Psoas muscle (tissue), 7 donors: ENCODE measurements at regions not wholly inside any gene's neighbourhood (a gene's known extent, or its start where the extent isn't known, plus 50 kb on each side); places are given as distances from the start of the nearest gene placed in this dataset.

ENCODE experiments used
- ATAC-seq, 4 donors: fragments of 200-7000 bp; cut with Tn5 transposase; one replicate each; pipeline ENCODE4 v1.9.1; 2020; ENCODE audit warnings: moderate library complexity in 3 of 4, mild to moderate bottlenecking in 2 of 4
- DNase-seq, 2 donors: peaks; one replicate each; pipeline ENCODE4 v3.0.0-alpha.2; 2020
- H3K27ac ChIP-seq: fragments of 200-600 bp; one replicate; pipeline ENCODE4 v1.8.0; 2022
- H3K27me3 ChIP-seq, 3 donors: fragments of 200-600 bp in 1 of 3; one replicate each; pipeline versions ENCODE4 v1.6.1 to v1.8.0; 2013 to 2022; ENCODE audit warnings: low read length in 2 of 3, mild to moderate bottlenecking in 2 of 3, moderate library complexity in 1 of 3; ENCODE audit not compliant: insufficient read depth in 3 of 3
- H3K36me3 ChIP-seq, 2 donors: fragments of 200-600 bp in 1 of 2; one replicate each; pipeline versions ENCODE4 v1.6.1 to v1.8.0; 2013 to 2022; ENCODE audit warnings: low read depth in 1 of 2, mild to moderate bottlenecking in 1 of 2, moderate library complexity in 1 of 2; ENCODE audit not compliant: insufficient read depth in 1 of 2
- H3K4me1 ChIP-seq: fragments of 200-600 bp; one replicate; pipeline ENCODE4 v1.8.0; 2022
- H3K4me3 ChIP-seq: fragments of 200-600 bp; one replicate; pipeline ENCODE4 v1.8.0; 2022; ENCODE audit warnings: mild to moderate bottlenecking
- H3K9me3 ChIP-seq: fragments of 200-600 bp; one replicate; pipeline ENCODE4 v1.8.0; 2022
- WGBS, 3 donors: extraction: QIAGEN DNeasy Blood & Tissue Kit; methylation state at CpG; one replicate each; pipeline versions ENCODE4 v1.1.6 to v1.1.7; 2013; 5-methylcytosine and 5-hydroxymethylcytosine counted together
- intact Hi-C, 2 donors: fragments of 100-400 bp; cut with DNase I; formaldehyde crosslinking; loops; one replicate each; pipeline versions ENCODE4 v1.11.0 to v1.14.2; 2022
- TF ChIP-seq, protein P1 (sequence below): fragments of 200-600 bp; IDR thresholded peaks from one replicate; pipeline ENCODE4 v1.8.0; 2022; ENCODE audit warnings: antibody characterized with exemption
- donor health status: healthy with polysubstance abuse.
- donor health status: DM: no; HTN: no; CAD: no; lungs with moderate emphysema.
- donor health status: Bipolar disorder and iron deficiency.
- donor health status: healthy.
- donor health status: DM: yes; HTN: yes; CAD: no.
- donor health status: DM: no; HTN: no; CAD: no.
- donor health status: DM: yes; HTN: yes; CAD: no.

DNA sequence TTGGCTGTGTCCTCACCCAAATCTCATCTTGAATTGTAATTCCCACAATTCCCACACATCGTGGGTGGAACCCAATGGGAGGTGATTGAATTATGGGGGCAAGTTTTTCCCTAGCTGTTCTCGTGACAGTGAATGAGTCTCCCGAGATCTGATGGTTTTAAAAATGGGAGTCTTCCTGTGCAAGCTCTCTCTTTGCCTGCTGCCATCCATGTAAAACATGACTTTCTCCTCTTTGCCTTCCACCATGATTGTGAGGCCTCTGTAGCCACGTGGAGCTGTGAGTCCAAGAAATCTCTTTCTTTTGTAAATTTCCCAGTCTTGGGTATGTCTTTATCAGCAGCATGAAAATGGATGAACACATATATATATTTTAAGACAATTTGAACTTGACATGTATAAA is 285.4 kb downstream of the BAMBI start:
- Histone ChIP-seq H3K9me3 (no peaks in the 10 kb centered on the region), H3K4me3 (no peak overlapping the region), H3K4me1 (no peaks in the 10 kb centered on the region), H3K27me3 (no peaks in the 10 kb centered on the region), H3K36me3 (no peaks in the 10 kb centered on the region), H3K27ac (no peak overlapping the region)
- intact Hi-C loops = no loop called here
- WGBS, 3 donors = 81 to 82% (median 82%) methylated on average over 4 of the region's 4 CpGs
- TF ChIP-seq, protein P1, sequence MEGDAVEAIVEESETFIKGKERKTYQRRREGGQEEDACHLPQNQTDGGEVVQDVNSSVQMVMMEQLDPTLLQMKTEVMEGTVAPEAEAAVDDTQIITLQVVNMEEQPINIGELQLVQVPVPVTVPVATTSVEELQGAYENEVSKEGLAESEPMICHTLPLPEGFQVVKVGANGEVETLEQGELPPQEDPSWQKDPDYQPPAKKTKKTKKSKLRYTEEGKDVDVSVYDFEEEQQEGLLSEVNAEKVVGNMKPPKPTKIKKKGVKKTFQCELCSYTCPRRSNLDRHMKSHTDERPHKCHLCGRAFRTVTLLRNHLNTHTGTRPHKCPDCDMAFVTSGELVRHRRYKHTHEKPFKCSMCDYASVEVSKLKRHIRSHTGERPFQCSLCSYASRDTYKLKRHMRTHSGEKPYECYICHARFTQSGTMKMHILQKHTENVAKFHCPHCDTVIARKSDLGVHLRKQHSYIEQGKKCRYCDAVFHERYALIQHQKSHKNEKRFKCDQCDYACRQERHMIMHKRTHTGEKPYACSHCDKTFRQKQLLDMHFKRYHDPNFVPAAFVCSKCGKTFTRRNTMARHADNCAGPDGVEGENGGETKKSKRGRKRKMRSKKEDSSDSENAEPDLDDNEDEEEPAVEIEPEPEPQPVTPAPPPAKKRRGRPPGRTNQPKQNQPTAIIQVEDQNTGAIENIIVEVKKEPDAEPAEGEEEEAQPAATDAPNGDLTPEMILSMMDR = no peak
- no peak for DNase-seq
- no peak for ATAC-seq

DNA sequence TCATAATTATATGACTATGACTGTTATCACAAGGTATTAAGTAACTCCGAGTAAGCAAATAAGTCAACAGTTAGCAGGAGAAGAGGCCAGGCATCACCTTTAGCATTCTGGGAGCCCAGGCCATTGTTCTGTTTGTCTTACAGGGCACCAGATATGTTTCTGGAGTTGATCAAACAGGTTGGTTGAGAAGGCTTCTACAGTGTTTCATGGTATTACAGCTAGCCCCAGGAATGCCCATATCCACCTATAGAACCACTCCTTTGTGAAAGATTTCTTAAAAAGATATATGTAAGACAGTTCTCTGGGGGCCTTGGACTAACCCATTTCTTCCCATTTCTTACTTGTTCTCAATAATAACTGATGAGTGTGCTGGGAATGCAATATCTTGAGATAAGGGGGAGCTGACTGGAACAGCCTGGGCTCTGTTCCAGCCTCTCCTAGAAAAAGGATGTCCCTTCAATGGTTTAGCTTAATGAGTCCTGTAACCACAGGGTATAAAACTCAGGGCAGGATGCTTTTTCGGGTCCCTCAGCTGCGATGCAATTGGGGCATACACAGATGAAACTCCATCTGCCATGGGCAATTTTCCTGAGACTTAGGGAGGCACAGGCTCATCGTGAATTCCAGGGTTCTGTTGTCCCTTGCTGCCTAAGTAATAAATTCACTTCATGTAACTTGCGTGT is 286.4 kb downstream of the BAMBI start:
- H3K4me3 ChIP-seq = no peak overlapping the region
- 82 to 94% (median 88%) methylated on average over 5 of the region's 5 CpGs for WGBS, 3 donors
- H3K27me3 ChIP-seq = no peaks in the 10 kb centered on the region
- TF ChIP-seq, protein P1 = no peak
- DNase-seq (no peak), ATAC-seq (no peak)
- intact Hi-C loops = no loop called here
- H3K27ac ChIP-seq = no peak overlapping the region
- H3K9me3 ChIP-seq = no peaks in the 10 kb centered on the region
- no peaks in the 10 kb centered on the region for H3K4me1 ChIP-seq
- H3K36me3 ChIP-seq = no peaks in the 10 kb centered on the region

DNA sequence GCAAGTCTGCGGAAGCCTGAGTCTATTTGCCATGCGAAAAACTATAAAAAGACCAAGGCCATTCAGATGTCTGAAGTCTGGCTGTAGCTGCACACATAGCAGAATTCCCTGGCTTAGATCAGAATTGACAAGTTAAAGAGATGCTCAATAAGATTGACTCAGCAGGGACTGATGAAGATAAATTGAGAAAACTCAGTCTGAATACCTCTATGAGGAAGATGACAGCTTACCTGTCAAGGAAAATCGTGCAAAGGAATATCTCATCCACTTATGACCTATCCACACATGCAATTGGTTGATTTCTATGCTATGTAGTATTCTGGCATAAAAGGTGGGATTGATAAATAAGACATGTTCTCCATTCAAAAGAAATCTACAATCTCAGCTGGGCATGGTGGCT is 288.6 kb downstream of the BAMBI start:
- H3K27ac ChIP-seq = no peak overlapping the region
- ATAC-seq (no peak), DNase-seq (no peak)
- H3K4me3 ChIP-seq = no peak overlapping the region
- intact Hi-C loops = no loop called here
- no peaks in the 10 kb centered on the region for H3K9me3 ChIP-seq
- TF ChIP-seq, protein P1 = no peak
- no peaks in the 10 kb centered on the region for H3K36me3 ChIP-seq
- H3K4me1 ChIP-seq = no peaks in the 10 kb centered on the region
- peaks cover 0 to under 1% (median 0%) of the 10 kb centered on the region in 3 donors for H3K27me3 ChIP-seq
- 75 to 82% (median 81%) methylated on average over 3 of the region's 3 CpGs for WGBS, 3 donors

DNA sequence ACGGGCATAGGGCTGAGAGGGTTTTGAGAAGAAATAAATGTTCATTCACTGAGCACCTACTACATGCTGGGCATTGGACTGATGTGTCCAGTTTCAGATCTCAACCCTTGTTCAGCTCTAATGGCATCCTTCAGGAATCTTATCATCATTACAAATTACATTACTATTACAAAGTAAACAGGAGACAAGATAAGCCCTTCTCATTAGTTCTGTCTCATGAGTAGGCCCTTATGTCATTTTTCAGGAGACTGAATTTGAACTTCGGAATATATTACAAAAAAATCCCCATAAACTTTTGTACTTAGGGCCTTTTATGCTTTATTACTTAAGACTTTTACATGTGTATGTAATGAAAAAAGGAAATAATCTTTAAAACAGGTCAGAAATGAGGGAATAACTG is 289.7 kb downstream of the BAMBI start:
- H3K36me3 ChIP-seq = no peaks in the 10 kb centered on the region
- TF ChIP-seq, protein P1 = no peak
- 87 to 95% (median 90%) methylated on average over 2 of the region's 2 CpGs for WGBS, 3 donors
- intact Hi-C loops = no loop called here
- peaks cover 0 to 2% (median 0%) of the 10 kb centered on the region in 3 donors for H3K27me3 ChIP-seq
- H3K27ac ChIP-seq = no peak overlapping the region
- no peaks in the 10 kb centered on the region for H3K4me1 ChIP-seq
- ATAC-seq (no peak), DNase-seq (no peak)
- no peaks in the 10 kb centered on the region for H3K9me3 ChIP-seq
- H3K4me3 ChIP-seq = no peak overlapping the region

DNA sequence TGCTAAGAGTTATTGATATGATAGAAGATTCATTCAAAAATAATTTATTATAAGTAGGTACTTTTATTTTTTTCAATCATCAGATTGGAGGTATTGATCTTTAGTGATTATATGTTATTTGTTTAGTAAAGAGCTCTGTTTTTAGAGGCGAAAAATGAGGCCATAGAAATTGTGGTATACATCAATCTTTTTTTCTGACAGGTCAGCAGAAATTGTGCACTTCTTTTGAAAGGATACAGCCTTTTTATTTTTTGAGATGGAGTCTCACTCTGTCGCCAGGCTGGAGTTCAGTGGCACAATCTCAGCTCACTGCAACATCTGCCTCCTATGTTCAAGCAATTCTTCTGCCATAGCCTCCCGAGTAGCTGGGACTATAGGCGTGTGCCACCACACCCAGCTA is 292.1 kb downstream of the BAMBI start:
- Histone ChIP-seq H3K4me1 (no peaks in the 10 kb centered on the region), H3K27me3 (peaks cover 0 to 2% (median 0%) of the 10 kb centered on the region in 3 donors), H3K9me3 (no peaks in the 10 kb centered on the region), H3K36me3 (no peaks in the 10 kb centered on the region), H3K27ac (no peak overlapping the region), H3K4me3 (no peak overlapping the region)
- no peak for ATAC-seq
- DNase-seq = no peak
- intact Hi-C loops = no loop called here
- TF ChIP-seq, protein P1 = no peak
- 79 to 84% (median 82%) methylated on average over 4 of the region's 4 CpGs for WGBS, 3 donors
